HL-60 (cell line): ENCODE measurements at regions not wholly inside any gene's neighbourhood (a gene's known extent, or its start where the extent isn't known, plus 50 kb on each side); places are given as distances from the start of the nearest gene placed in this dataset.

Experiments used
- DNase-seq, 2 experiments: peaks; one replicate each; pipeline ENCODE4 v3.0.0-alpha.2; 2010 to 2020; ENCODE audit warnings: low read depth in 1 of 2, low spot score in 1 of 2
- H3K27ac ChIP-seq: fragments of 250-450 bp; sonication (Bioruptor Pico); replicated peaks from 2 replicates; pipeline ENCODE4 v1.5.1; 2020; ENCODE audit warnings: mild to moderate bottlenecking, moderate library complexity
- H3K27me3 ChIP-seq: fragments of 250-450 bp; sonication (Bioruptor Pico); 2 replicates; pipeline ENCODE4 v1.5.1; 2021; ENCODE audit warnings: mild to moderate bottlenecking, moderate library complexity; ENCODE audit not compliant: insufficient read depth, poor library complexity, severe bottlenecking
- H3K4me3 ChIP-seq: replicated peaks from 2 replicates; pipeline ENCODE4 v1.5.1; 2011; ENCODE audit warnings: mild to moderate bottlenecking, control low read depth, low read length; ENCODE audit not compliant: insufficient read depth
- CTCF ChIP-seq: IDR thresholded peaks from one replicate; pipeline ENCODE4 v1.5.1; 2011; ENCODE audit warnings: low read length, control low read depth, inconsistent platforms; ENCODE audit not compliant: insufficient read depth
- GABPA ChIP-seq: IDR thresholded peaks from 2 replicates; pipeline ENCODE4 v1.6.1; 2012; ENCODE audit warnings: low read depth
- POLR2AphosphoS5 ChIP-seq: IDR thresholded peaks from 2 replicates; pipeline ENCODE4 v1.6.1; 2012; ENCODE audit warnings: low read depth
- SPI1 ChIP-seq: IDR thresholded peaks from 2 replicates; pipeline ENCODE4 v1.6.1; 2012; ENCODE audit warnings: low read depth, mild to moderate bottlenecking, borderline replicate concordance
- TF ChIP-seq, protein P1 (sequence below): IDR thresholded peaks from 2 replicates; pipeline ENCODE4 v1.6.1; 2012; ENCODE audit warnings: low read depth; ENCODE audit not compliant: insufficient replicate concordance

DNA sequence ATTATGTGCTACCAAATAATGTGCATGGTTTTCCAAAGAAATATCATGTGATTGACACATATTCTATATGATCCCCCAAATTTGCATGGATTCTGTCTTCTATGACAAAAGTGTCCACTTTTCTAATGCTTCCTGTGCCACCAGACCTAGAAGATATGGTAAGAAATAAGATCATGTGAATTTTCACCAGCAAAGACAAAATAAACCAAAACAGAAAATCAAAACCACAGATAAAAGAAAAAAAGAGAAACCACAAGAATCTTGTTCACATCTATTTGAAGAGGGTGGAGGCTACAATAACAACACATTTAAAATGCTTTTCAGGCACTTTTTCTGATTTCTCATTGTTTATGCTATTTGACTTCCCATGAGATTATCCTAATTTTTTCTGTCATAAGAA is 303.4 kb downstream of the DIPK2A start:
- H3K27ac ChIP-seq, result no peak overlapping the region
- H3K27me3 ChIP-seq, result no peaks in the 10 kb centered on the region
- DNase-seq, result no peak
- TF ChIP-seq GABPA (no peak), SPI1 (no peak), POLR2AphosphoS5 (no peak), CTCF (no peak)
- TF ChIP-seq, protein P1, sequence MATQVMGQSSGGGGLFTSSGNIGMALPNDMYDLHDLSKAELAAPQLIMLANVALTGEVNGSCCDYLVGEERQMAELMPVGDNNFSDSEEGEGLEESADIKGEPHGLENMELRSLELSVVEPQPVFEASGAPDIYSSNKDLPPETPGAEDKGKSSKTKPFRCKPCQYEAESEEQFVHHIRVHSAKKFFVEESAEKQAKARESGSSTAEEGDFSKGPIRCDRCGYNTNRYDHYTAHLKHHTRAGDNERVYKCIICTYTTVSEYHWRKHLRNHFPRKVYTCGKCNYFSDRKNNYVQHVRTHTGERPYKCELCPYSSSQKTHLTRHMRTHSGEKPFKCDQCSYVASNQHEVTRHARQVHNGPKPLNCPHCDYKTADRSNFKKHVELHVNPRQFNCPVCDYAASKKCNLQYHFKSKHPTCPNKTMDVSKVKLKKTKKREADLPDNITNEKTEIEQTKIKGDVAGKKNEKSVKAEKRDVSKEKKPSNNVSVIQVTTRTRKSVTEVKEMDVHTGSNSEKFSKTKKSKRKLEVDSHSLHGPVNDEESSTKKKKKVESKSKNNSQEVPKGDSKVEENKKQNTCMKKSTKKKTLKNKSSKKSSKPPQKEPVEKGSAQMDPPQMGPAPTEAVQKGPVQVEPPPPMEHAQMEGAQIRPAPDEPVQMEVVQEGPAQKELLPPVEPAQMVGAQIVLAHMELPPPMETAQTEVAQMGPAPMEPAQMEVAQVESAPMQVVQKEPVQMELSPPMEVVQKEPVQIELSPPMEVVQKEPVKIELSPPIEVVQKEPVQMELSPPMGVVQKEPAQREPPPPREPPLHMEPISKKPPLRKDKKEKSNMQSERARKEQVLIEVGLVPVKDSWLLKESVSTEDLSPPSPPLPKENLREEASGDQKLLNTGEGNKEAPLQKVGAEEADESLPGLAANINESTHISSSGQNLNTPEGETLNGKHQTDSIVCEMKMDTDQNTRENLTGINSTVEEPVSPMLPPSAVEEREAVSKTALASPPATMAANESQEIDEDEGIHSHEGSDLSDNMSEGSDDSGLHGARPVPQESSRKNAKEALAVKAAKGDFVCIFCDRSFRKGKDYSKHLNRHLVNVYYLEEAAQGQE, result no peak
- H3K4me3 ChIP-seq, result no peak overlapping the region

DNA sequence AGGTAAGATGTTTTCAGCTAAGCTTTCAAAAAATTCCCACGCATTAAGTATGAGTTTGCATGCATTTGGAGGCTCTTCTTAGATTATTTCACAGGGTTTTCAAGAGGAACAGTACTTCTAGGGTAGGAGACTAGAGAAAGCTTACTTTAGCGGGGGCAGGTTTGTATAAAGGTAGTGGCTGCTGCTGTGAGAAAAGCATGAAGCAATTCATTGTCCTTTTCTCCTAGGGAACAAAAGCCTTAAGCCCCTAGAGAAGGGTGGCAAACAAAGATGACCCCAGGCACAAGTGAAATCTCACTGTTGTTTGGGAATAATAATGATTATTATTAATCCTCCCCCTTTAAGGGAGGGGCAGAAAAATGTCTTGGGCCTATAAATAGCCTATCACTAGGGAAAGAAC is 310.7 kb downstream of the DIPK2A start:
- no peak for DNase-seq
- TF ChIP-seq GABPA (no peak), SPI1 (no peak), CTCF (no peak), POLR2AphosphoS5 (no peak)
- TF ChIP-seq, protein P1, result no peak
- Histone ChIP-seq H3K27ac (no peak overlapping the region), H3K27me3 (no peaks in the 10 kb centered on the region), H3K4me3 (no peak overlapping the region)

DNA sequence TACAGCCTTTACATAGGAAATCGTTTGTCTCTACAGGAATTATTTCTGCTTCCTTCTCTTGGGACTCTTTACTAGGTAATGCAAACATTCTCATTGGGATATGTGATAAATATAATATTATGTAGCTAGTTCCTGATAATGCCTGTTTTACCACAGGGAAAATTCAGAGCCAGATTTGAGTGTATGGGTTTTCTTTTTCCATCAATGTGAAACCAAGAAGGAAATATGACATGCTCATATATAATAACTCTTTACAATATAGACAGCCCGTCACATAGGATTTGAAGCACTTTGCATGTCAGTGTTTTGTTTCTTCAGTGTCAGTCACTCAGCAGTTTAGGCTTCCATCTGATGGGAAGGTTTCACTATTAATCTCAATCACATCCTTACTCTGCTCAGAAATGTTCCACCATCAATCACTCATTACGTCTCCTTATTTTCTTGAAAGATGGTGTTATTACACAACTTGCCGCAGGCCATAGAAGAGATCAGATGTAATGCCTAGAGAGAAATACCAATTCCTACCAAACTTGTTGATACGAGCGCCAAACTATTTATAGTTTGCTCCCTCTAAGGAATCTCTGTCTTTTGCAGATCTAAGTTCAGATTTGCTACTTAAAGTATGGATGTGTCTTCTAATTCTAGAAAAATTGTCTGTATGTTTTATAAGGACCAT is 314.8 kb downstream of the DIPK2A start:
- Histone ChIP-seq H3K4me3 (no peak overlapping the region), H3K27me3 (no peaks in the 10 kb centered on the region)
- TF ChIP-seq POLR2AphosphoS5 (no peak), GABPA (no peak), SPI1 (no peak), CTCF (no peak)
- TF ChIP-seq, protein P1, result no peak

More for the DNA sequence above, 314.8 kb downstream of the DIPK2A start:
- no peak for DNase-seq
- no peak overlapping the region for H3K27ac ChIP-seq
